Lower leg skin (tissue), 3 donors: ENCODE measurements at regions not wholly inside any gene's neighbourhood (a gene's known extent, or its start where the extent isn't known, plus 50 kb on each side); places are given as distances from the start of the nearest gene placed in this dataset.

Experiments used
- POLR2A ChIP-seq, 2 donors: fragments of 450-650 bp; IDR thresholded peaks; one replicate each; pipeline ENCODE4 v1.6.1; 2016 to 2017; ENCODE audit warnings: antibody characterized with exemption in 2 of 2, mild to moderate bottlenecking in 1 of 2, moderate library complexity in 1 of 2
- TF ChIP-seq, protein P1 (sequence below), 3 donors: fragments of 450-650 bp; IDR thresholded peaks; one replicate each; pipeline ENCODE4 v1.5.1; 2016; ENCODE audit warnings: antibody characterized with exemption in 3 of 3, mild to moderate bottlenecking in 3 of 3, moderate library complexity in 2 of 3

DNA sequence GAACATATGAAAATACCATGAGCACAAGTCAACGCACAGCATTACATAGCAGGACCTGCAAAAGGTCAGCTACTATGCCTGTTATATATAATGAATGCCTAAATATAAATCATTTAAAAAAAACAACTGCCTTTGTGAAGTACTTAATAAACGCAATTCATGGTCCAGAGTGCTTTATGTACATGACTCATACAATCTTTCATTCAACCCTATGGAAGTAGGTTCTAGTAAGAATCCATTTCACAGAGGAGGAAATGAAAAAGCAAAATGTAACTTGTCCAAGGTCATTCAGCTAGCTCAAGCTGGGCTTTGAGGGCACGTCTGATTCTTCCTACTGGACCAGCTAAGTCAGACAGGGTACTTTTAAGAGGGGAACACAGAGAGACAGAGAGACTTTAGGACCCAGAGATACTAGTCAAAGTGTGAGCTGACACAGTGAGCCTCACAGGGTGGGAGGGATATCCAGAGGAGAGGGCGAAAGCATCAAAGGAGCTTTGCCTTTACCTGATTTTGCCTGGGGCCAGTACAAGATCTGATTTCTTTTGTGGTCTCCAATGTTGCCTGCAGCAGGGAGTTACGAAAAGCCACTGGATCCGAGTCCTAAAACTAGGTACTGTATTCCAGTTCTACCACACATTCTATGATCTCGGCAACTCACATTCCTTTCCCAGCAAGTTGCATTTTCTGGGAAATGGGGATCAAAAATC is 83.4 kb upstream of the ZFHX3 start:
- TF ChIP-seq, protein P1, sequence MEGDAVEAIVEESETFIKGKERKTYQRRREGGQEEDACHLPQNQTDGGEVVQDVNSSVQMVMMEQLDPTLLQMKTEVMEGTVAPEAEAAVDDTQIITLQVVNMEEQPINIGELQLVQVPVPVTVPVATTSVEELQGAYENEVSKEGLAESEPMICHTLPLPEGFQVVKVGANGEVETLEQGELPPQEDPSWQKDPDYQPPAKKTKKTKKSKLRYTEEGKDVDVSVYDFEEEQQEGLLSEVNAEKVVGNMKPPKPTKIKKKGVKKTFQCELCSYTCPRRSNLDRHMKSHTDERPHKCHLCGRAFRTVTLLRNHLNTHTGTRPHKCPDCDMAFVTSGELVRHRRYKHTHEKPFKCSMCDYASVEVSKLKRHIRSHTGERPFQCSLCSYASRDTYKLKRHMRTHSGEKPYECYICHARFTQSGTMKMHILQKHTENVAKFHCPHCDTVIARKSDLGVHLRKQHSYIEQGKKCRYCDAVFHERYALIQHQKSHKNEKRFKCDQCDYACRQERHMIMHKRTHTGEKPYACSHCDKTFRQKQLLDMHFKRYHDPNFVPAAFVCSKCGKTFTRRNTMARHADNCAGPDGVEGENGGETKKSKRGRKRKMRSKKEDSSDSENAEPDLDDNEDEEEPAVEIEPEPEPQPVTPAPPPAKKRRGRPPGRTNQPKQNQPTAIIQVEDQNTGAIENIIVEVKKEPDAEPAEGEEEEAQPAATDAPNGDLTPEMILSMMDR (IDR thresholded peaks at IDR 0.05), result no peak
- no peak for TF ChIP-seq POLR2A (IDR thresholded peaks at IDR 0.05)
